DND-41 (cell line): ENCODE measurements at regions not wholly inside any gene's neighbourhood (a gene's known extent, or its start where the extent isn't known, plus 50 kb on each side); places are given as distances from the start of the nearest gene placed in this dataset.

ENCODE experiments used
- CTCF ChIP-seq: IDR thresholded peaks from 2 replicates; pipeline ENCODE4 v1.5.1; 2012; ENCODE audit warnings: borderline replicate concordance, low read length, moderate library complexity, mild to moderate bottlenecking; ENCODE audit not compliant: poor library complexity, severe bottlenecking; ENCODE audit errors: extremely low read depth
- EZH2 ChIP-seq: IDR thresholded peaks from 3 replicates; pipeline ENCODE4 v1.6.1; 2012; ENCODE audit warnings: borderline replicate concordance, low read depth, mild to moderate bottlenecking, moderate library complexity, low read length, inconsistent platforms; ENCODE audit not compliant: severe bottlenecking

GRCh38 chr3:59117396-59117795 lies 67.6 kb upstream of the CFAP20DC start:
- no peak for TF ChIP-seq CTCF
- TF ChIP-seq EZH2, result no peak
